Large intestine (tissue), 3 donors: ENCODE measurements at regions not wholly inside any gene's neighbourhood (a gene's known extent, or its start where the extent isn't known, plus 50 kb on each side); places are given as distances from the start of the nearest gene placed in this dataset.

Experiments used
- DNase-seq, 2 donors: peaks; one replicate each; pipeline versions ENCODE4 v3.0.0 to v3.0.0-alpha.2; 2013
- H3K27ac ChIP-seq: one replicate; pipeline ENCODE4 v1.5.1; 2013; ENCODE audit warnings: low read length
- H3K27me3 ChIP-seq: 2 replicates; pipeline ENCODE4 v1.6.1; 2013; ENCODE audit warnings: low read length; ENCODE audit not compliant: control insufficient read depth, insufficient read depth
- H3K36me3 ChIP-seq: 2 replicates; pipeline ENCODE4 v1.6.1; 2013; ENCODE audit warnings: low read length; ENCODE audit not compliant: control insufficient read depth, insufficient read depth
- H3K4me1 ChIP-seq: one replicate; pipeline ENCODE4 v1.6.1; 2013; ENCODE audit warnings: low read length; ENCODE audit not compliant: control insufficient read depth, insufficient read depth
- H3K4me3 ChIP-seq: one replicate; pipeline ENCODE4 v1.5.1; 2013; ENCODE audit warnings: low read length
- H3K9me3 ChIP-seq: one replicate; pipeline ENCODE4 v1.6.1; 2013; ENCODE audit warnings: mild to moderate bottlenecking, low read depth, low read length, moderate library complexity; ENCODE audit not compliant: control insufficient read depth
- WGBS: methylation state at CpG from one replicate; pipeline ENCODE4 v1.1.5; 2013; ENCODE audit warnings: low lambda C conversion rate; ENCODE audit not compliant: insufficient coverage; 5-methylcytosine and 5-hydroxymethylcytosine counted together

DNA sequence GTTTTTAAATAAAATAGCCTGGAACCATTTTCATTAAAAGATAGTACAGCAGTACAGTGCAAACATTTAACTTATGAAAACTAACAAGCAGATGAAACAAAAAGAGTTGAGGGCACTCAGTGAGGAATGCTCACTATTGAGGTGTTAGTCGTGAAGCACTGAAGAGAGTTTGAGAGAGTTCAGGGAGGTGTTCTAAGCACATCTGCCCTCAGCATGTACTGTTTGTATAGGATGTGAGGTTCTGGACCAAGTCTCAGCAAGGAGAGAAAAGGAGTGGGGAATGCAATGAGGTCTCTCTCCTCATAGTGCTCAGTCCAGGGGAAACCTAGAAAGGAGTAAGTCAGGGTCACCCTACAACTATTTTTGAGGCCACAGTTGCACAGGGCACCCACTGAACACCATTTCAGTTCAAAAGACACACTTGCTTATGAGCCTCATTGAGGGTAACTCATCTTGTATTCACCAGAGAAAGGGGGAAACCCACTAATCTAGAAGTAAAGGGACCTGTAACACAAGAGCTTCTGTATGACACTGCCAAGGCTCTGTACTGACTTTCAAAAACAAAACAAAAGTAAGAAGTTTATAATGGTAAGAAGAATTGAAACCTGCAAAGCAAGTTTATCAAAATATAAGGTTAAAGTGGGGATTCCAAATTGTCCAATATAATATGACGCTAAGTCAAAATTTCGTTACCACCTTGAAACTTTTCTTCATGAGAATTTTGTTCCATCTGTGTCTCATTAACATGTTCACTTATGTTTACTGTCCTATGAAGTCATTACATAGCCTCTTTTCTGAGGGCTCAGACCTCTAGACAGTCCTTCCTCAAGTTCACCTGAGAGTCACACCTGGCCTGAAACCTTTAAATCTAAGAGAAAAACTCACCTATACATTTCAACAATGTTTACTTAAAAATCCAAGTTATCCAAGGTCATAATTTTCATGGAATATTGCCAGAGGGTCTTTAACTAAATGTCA is 275.3 kb downstream of the ETS1 start:
- Histone ChIP-seq H3K27ac (no peak overlapping the region), H3K27me3 (no peaks in the 10 kb centered on the region), H3K4me1 (no peaks in the 10 kb centered on the region), H3K4me3 (no peak overlapping the region), H3K9me3 (no peaks in the 10 kb centered on the region), H3K36me3 (no peaks in the 10 kb centered on the region)
- WGBS: no CpG with 5 or more reads among the region's 3 CpGs
- no peak for DNase-seq

DNA sequence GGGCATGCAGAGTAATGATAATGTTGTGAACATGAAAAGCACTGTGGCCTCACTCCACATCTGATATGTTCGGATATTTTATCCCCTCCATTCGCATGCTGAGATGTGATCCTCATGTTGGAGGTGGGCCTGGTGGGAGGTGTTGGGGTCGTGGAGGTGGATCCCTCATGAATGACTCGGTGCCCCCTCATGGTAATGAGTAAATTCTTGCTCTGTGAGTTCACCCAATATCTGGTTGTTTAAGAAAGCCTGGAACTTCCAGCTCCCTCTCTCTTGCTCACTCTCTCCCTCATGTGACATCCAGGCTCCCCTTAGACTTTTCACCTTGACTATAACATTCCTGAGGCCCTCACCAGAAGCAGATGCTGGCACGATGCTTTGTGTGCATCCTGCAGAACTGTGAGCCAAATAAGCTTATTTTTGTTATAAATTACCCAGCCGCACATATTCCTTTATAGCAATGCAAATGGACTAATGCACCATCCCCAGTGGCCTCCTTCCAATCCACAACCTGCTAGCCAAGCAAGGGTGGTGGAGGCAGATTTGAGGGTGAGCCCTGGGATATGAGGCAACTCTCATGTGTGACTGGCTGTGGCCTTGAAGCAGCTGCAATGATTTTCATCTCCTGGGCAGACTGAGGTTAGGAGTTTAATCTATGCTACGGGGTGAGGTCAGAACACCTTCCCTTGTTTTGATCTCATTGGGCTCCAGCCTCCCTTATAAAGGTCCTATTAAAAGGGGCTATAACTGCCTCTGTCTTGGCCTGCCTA is 276.5 kb downstream of the ETS1 start:
- H3K4me1 ChIP-seq: no peaks in the 10 kb centered on the region
- DNase-seq: no peak
- WGBS: 70% methylated on average over 2 of the region's 7 CpGs
- H3K27ac ChIP-seq: no peak overlapping the region
- H3K27me3 ChIP-seq: no peaks in the 10 kb centered on the region
- H3K36me3 ChIP-seq: no peaks in the 10 kb centered on the region
- no peaks in the 10 kb centered on the region for H3K9me3 ChIP-seq
- no peak overlapping the region for H3K4me3 ChIP-seq

DNA sequence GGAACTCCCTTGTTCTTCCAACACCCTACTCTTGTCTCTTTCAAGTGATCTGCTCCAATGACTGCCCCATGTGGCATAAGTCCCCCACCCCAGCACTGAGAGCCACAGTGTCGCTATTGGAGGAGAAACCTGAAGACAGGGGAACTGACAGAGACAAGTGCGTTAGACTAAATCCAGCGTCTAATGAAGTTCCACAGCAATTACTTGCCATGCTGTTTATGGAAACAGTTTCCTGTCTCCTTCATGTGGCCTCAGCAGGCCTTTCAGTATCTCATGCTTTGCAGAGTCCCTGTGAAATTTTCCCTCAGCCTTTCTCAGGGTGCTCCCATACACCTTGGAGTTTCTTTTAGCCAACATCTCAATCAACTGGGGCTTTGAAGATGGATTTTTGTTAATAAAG is 277.4 kb downstream of the ETS1 start:
- H3K36me3 ChIP-seq: no peaks in the 10 kb centered on the region
- no peak overlapping the region for H3K27ac ChIP-seq
- H3K4me1 ChIP-seq: no peaks in the 10 kb centered on the region
- 100% methylated on average over 2 of the region's 3 CpGs for WGBS
- H3K9me3 ChIP-seq: no peaks in the 10 kb centered on the region
- H3K4me3 ChIP-seq: no peak overlapping the region
- H3K27me3 ChIP-seq: no peaks in the 10 kb centered on the region
- no peak for DNase-seq

DNA sequence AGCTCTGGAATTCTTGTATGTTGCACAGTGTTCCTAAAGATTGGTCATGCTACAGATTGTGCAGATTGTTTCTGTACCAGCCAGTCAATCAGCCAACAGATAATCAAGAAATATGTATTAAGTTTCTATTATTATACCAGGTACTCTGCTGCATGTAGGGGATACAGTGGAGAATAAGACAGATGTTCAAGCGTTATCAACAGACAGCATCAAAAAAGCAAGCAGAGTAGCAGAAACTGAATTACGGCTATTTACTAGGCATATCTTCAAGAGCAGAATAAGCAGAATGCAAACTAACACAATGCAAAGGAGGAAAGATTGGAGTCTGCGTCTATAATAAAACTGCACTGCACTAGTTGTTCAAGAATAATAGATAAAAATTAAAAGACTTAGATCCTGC is 278.6 kb downstream of the ETS1 start:
- 92% methylated on average over 2 of the region's 3 CpGs for WGBS
- H3K36me3 ChIP-seq: no peaks in the 10 kb centered on the region
- no peaks in the 10 kb centered on the region for H3K27me3 ChIP-seq
- no peak for DNase-seq
- H3K27ac ChIP-seq: no peak overlapping the region
- no peaks in the 10 kb centered on the region for H3K9me3 ChIP-seq
- H3K4me1 ChIP-seq: no peaks in the 10 kb centered on the region
- no peak overlapping the region for H3K4me3 ChIP-seq

DNA sequence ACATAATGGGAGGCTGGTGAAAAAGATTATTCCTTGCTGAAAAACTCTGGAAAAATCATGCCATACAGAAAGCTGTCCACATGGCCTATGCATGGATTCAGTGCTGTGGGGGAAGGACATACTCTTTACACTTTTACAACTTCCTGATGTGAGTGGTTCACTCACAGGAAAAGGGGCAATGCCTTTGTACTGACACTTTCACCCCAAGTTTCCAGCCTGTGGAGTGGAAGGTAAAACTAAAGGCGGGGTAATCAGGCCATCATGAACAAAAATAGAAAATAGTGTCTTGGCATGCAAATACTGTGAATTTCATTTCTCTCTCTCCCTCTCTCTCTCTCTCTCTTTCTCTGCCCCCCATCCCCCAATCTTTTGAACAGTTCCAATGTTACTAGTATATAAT is 281.8 kb downstream of the ETS1 start:
- Histone ChIP-seq H3K27ac (no peak overlapping the region), H3K36me3 (no peaks in the 10 kb centered on the region), H3K4me1 (no peaks in the 10 kb centered on the region), H3K27me3 (no peaks in the 10 kb centered on the region), H3K4me3 (no peak overlapping the region), H3K9me3 (no peaks in the 10 kb centered on the region)
- no CpG with 5 or more reads among the region's 1 CpG for WGBS
- no peak for DNase-seq

DNA sequence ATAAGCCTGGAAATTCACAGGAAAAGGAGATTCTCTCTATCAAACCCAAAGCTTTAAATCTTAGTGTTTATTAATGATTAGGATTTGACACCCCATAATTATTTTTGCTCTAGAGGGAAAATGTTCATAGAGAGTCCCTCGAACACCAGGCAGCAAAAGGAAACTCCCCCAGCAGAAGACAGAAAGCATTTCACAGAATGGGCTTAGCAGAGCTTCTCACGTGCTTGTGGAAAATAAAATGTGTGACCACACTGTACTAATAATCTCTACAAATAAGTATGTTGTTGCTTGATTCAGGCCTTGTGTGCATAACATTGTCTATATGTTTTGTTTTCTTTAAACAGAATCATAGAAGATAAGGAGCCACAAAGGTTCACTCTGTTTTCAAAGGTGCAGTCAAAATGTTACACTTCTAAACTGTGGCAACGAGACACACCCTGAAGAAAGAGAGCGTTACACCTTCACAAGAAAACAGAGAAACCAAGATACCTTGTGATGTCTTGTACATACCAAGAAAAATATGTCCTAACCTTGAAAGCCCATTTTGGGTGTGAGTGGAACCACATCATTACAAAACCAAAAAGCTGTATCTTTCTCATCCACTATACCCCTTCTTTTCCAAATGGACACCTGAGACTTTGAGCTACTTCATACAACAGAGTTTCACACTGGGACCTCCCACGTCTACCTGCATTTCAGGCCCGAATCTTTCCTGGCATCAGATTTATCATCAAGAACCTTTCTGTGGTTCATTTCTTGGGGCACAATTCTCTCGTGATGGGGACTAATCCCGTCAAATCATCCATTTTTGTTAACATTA is 282.5 kb downstream of the ETS1 start:
- Histone ChIP-seq H3K4me1 (no peaks in the 10 kb centered on the region), H3K36me3 (no peaks in the 10 kb centered on the region), H3K27me3 (no peaks in the 10 kb centered on the region), H3K27ac (no peak overlapping the region), H3K4me3 (no peak overlapping the region), H3K9me3 (no peaks in the 10 kb centered on the region)
- WGBS: 94% methylated on average over 3 of the region's 8 CpGs
- no peak for DNase-seq

DNA sequence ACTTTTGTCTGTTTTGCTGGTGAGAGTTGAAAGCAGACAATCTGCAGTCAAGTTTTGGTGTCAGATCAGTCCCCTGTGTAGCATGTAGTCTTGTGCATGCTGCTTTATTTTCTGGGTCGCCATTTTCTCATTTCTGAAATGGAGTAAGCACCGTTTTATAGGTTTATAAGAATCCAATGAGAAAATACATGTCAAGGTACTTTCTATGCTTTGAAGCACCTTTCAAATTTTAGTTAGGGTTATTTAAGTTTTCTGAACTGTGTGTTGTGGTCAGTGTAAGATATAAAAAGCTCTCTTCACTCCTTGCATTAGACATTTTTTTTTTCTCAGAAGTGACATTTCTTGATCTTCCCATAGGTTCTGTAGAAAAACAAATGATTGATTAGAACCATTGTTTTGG is 283.2 kb downstream of the ETS1 start:
- no peak overlapping the region for H3K4me3 ChIP-seq
- H3K27ac ChIP-seq: no peak overlapping the region
- DNase-seq: no peak
- no peaks in the 10 kb centered on the region for H3K27me3 ChIP-seq
- no peaks in the 10 kb centered on the region for H3K9me3 ChIP-seq
- no peaks in the 10 kb centered on the region for H3K36me3 ChIP-seq
- H3K4me1 ChIP-seq: no peaks in the 10 kb centered on the region
- WGBS: 100% methylated on average over 1 of the region's 2 CpGs

DNA sequence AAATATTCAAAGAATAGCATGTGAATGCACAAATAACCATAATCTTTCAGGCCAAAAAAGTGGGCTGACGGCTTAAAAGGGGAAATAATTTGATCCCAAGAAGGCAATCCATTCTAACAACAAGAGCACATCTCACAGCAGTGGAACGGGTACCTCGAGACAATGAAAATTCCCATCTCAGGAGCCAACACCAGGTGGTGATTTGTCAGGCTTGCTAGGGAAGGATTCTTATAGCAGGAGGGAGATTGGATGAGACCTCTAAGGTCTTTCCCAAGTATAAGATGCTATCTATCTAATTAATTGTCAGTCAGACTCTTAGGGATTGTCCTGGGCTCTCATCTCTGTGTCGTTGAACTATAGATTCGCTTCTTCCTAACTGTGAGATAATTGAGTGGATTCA is 284.0 kb downstream of the ETS1 start:
- no peak overlapping the region for H3K4me3 ChIP-seq
- H3K9me3 ChIP-seq: no peaks in the 10 kb centered on the region
- 83% methylated on average over 1 of the region's 5 CpGs for WGBS
- DNase-seq: no peak
- H3K27me3 ChIP-seq: no peaks in the 10 kb centered on the region
- no peak overlapping the region for H3K27ac ChIP-seq
- H3K4me1 ChIP-seq: no peaks in the 10 kb centered on the region
- H3K36me3 ChIP-seq: no peaks in the 10 kb centered on the region

DNA sequence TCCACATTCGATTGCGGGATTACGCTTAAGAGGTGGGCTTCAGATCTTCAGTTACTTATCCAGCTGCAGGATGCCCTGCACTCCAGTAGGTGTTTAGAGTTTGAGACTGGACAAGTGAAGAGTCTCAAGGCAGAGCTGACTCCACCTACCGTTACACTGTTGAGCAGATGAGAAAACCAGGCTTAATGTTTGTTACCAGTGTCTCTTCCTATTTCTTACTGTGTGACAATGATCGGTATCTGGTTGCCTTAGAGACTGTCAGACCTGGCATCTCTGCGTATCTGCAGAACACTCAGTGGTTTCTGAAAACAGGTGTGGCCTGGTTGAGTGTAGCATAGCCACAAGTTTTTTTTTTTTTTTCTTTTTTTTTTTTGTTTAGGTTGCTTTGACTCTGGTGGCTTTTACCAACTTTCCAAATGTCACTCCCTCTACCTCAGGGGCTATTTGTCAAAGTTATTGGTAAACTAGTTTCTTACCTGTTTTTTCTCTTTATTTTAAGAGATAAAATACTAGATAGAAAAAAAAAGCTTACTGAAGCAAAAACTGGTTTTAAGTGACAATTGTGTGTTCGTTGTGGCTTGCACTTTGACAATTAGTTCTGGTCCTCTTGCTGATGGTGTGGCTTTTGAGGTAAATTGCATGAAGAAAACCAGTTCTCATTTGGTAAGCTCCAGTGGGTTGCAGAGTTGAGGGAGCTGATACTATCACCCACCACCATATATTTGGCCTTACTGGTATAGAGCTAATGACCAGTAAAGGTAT is 284.8 kb downstream of the ETS1 start:
- Histone ChIP-seq H3K27ac (no peak overlapping the region), H3K4me1 (no peaks in the 10 kb centered on the region), H3K4me3 (no peak overlapping the region), H3K36me3 (no peaks in the 10 kb centered on the region), H3K9me3 (no peaks in the 10 kb centered on the region), H3K27me3 (no peaks in the 10 kb centered on the region)
- no CpG with 5 or more reads among the region's 7 CpGs for WGBS
- no peak for DNase-seq
